Neural progenitor cell (in vitro differentiated cells): ENCODE measurements at regions not wholly inside any gene's neighbourhood (a gene's known extent, or its start where the extent isn't known, plus 50 kb on each side); places are given as distances from the start of the nearest gene placed in this dataset.

Experiments
- DNase-seq: peaks from one replicate; pipeline ENCODE4 v3.0.0-alpha.2; 2016; ENCODE audit warnings: low spot score
- H2AFZ ChIP-seq: fragments of 200-600 bp; sonication (generic); replicated peaks from 2 replicates; pipeline ENCODE4 v1.6.1; 2016; ENCODE audit warnings: antibody characterized with exemption
- H3F3A ChIP-seq: fragments of 200-600 bp; sonication (generic); 2 replicates; pipeline ENCODE4 v1.6.1; 2016; ENCODE audit warnings: antibody characterized with exemption, low read depth
- H3K27ac ChIP-seq: fragments of 200-600 bp; sonication (generic); 2 replicates; pipeline ENCODE4 v1.5.1; 2016; ENCODE audit warnings: mild to moderate bottlenecking
- H3K27me3 ChIP-seq: fragments of 200-600 bp; sonication (generic); 2 replicates; pipeline ENCODE4 v1.6.1; 2016; ENCODE audit warnings: mild to moderate bottlenecking, moderate library complexity
- H3K36me3 ChIP-seq: fragments of 200-600 bp; sonication (generic); 2 replicates; pipeline ENCODE4 v1.5.1; 2016
- H3K4me1 ChIP-seq: fragments of 200-600 bp; sonication (generic); 2 replicates; pipeline ENCODE4 v1.6.1; 2016; ENCODE audit warnings: mixed run types
- H3K4me2 ChIP-seq: fragments of 200-600 bp; sonication (generic); 2 replicates; pipeline ENCODE4 v1.6.1; 2016
- H3K4me3 ChIP-seq: fragments of 200-600 bp; sonication (generic); 2 replicates; pipeline ENCODE4 v1.5.1; 2016
- H3K79me2 ChIP-seq: fragments of 200-600 bp; sonication (generic); 2 replicates; pipeline ENCODE4 v1.6.1; 2016; ENCODE audit warnings: low read depth
- H3K9ac ChIP-seq: fragments of 200-600 bp; sonication (generic); 2 replicates; pipeline ENCODE4 v1.6.1; 2016
- H3K9me3 ChIP-seq: fragments of 200-600 bp; sonication (generic); 2 replicates; pipeline ENCODE4 v1.5.1; 2016; ENCODE audit warnings: low read depth
- H4K20me1 ChIP-seq: fragments of 200-600 bp; sonication (generic); 2 replicates; pipeline ENCODE4 v1.6.1; 2016; ENCODE audit warnings: low read depth
- H3K27ac Mint-ChIP-seq: 3 replicates; pipeline ENCODE4 v1.8.0; 2021; ENCODE audit warnings: mixed read lengths
- H3K27me3 Mint-ChIP-seq: 2 replicates; pipeline ENCODE4 v1.8.0; 2022; ENCODE audit warnings: low read depth, mild to moderate bottlenecking, inconsistent platforms, moderate library complexity, mixed read lengths; ENCODE audit not compliant: insufficient read depth
- H3K36me3 Mint-ChIP-seq: 3 replicates; pipeline ENCODE4 v1.8.0; 2021; ENCODE audit warnings: mixed read lengths
- H3K4me1 Mint-ChIP-seq: 3 replicates; pipeline ENCODE4 v1.8.0; 2021; ENCODE audit warnings: mixed read lengths
- H3K4me3 Mint-ChIP-seq: 3 replicates; pipeline ENCODE4 v1.8.0; 2021; ENCODE audit warnings: mild to moderate bottlenecking, moderate library complexity, mixed read lengths
- H3K9me3 Mint-ChIP-seq: 3 replicates; pipeline ENCODE4 v1.8.0; 2020; ENCODE audit warnings: mixed read lengths
- CTCF ChIP-seq: fragments of 200-600 bp; sonication (generic); IDR thresholded peaks from 2 replicates; pipeline ENCODE4 v1.5.1; 2017; ENCODE audit warnings: antibody characterized with exemption, mild to moderate bottlenecking
- EZH2 ChIP-seq: fragments of 200-600 bp; sonication (generic); IDR thresholded peaks from 2 replicates; pipeline ENCODE4 v1.6.1; 2017; ENCODE audit warnings: antibody characterized with exemption, mild to moderate bottlenecking, moderate library complexity
- EZH2phosphoT487 ChIP-seq: fragments of 200-600 bp; sonication (generic); IDR thresholded peaks from 2 replicates; pipeline ENCODE4 v1.6.1; 2017; ENCODE audit warnings: antibody characterized with exemption

GRCh38 chr4:41380511-41381157 is 123.9 kb downstream of the UCHL1 start:
- Mint-ChIP-seq H3K9me3 (peaks cover 9% of the 10 kb centered on the region), H3K27me3 (peaks cover 2% of the 10 kb centered on the region), H3K4me1 (peaks cover 9% of the 10 kb centered on the region), H3K4me3 (no peak overlapping the region), H3K27ac (no peak overlapping the region), H3K36me3 (no peaks in the 10 kb centered on the region)
- no peak for TF ChIP-seq EZH2phosphoT487
- TF ChIP-seq CTCF = no peak
- no peak for TF ChIP-seq EZH2
- Histone ChIP-seq H3K4me2 (no peak overlapping the region), H3K9me3 (no peaks in the 10 kb centered on the region), H2AFZ (no peak overlapping the region), H3K9ac (no peak overlapping the region), H3K4me1 (no peaks in the 10 kb centered on the region), H4K20me1 (no peaks in the 10 kb centered on the region), H3K27ac (no peak overlapping the region), H3K27me3 (no peaks in the 10 kb centered on the region), H3K4me3 (no peak overlapping the region), H3K79me2 (no peaks in the 10 kb centered on the region), H3F3A (no peaks in the 10 kb centered on the region), H3K36me3 (no peaks in the 10 kb centered on the region)
- DNase-seq = no peak

GRCh38 chr4:41381384-41381783 is 124.7 kb downstream of the UCHL1 start:
- Mint-ChIP-seq H3K36me3 (no peaks in the 10 kb centered on the region), H3K27me3 (peaks cover 2% of the 10 kb centered on the region), H3K27ac (no peak overlapping the region), H3K9me3 (peaks cover 9% of the 10 kb centered on the region), H3K4me3 (no peak overlapping the region), H3K4me1 (peaks cover 11% of the 10 kb centered on the region)
- Histone ChIP-seq H3K27ac (no peak overlapping the region), H2AFZ (no peak overlapping the region), H3K9ac (no peak overlapping the region), H3F3A (no peaks in the 10 kb centered on the region), H3K27me3 (no peaks in the 10 kb centered on the region), H3K4me1 (no peaks in the 10 kb centered on the region), H3K9me3 (no peaks in the 10 kb centered on the region), H3K4me3 (no peak overlapping the region), H3K4me2 (no peak overlapping the region), H3K79me2 (no peaks in the 10 kb centered on the region), H4K20me1 (no peaks in the 10 kb centered on the region), H3K36me3 (no peaks in the 10 kb centered on the region)
- no peak for DNase-seq
- TF ChIP-seq EZH2phosphoT487 = no peak
- no peak for TF ChIP-seq CTCF
- TF ChIP-seq EZH2 = no peak

GRCh38 chr4:41384992-41385391 is 128.3 kb downstream of the UCHL1 start:
- Histone ChIP-seq H3K9ac (no peak overlapping the region), H3K79me2 (no peaks in the 10 kb centered on the region), H3F3A (no peaks in the 10 kb centered on the region), H3K9me3 (no peaks in the 10 kb centered on the region), H4K20me1 (no peaks in the 10 kb centered on the region), H2AFZ (no peak overlapping the region), H3K27ac (no peak overlapping the region), H3K27me3 (no peaks in the 10 kb centered on the region), H3K36me3 (no peaks in the 10 kb centered on the region), H3K4me2 (no peak overlapping the region), H3K4me3 (no peak overlapping the region), H3K4me1 (no peaks in the 10 kb centered on the region)
- no peak overlapping the region for H3K27ac Mint-ChIP-seq
- no peak overlapping the region for H3K4me3 Mint-ChIP-seq
- DNase-seq = no peak
- peaks cover 11% of the 10 kb centered on the region for H3K4me1 Mint-ChIP-seq
- H3K36me3 Mint-ChIP-seq = no peaks in the 10 kb centered on the region
- H3K9me3 Mint-ChIP-seq = peaks cover 4% of the 10 kb centered on the region
- TF ChIP-seq CTCF (no peak), EZH2phosphoT487 (no peak), EZH2 (no peak)
- peaks cover 2% of the 10 kb centered on the region for H3K27me3 Mint-ChIP-seq
